HepG2 (cell line): ENCODE measurements at regions not wholly inside any gene's neighbourhood (a gene's known extent, or its start where the extent isn't known, plus 50 kb on each side); places are given as distances from the start of the nearest gene placed in this dataset.

Experiments used
- ATAC-seq: fragments of 200-7000 bp; cut with Tn5 transposase; 3 replicates; pipeline ENCODE4 v1.9.1; 2020; ENCODE audit warnings: mild to moderate bottlenecking, moderate library complexity
- BruUV-seq: library from RNA; stranded (reverse); fragments of 400-500 nt; replicated peaks from 2 replicates; lab custom pipeline; 2021; lab: Mats Ljungman, UMichigan
- CTCF ChIA-PET: fragments of 300-600 bp; formaldehyde crosslinking; extraction: SDS; loops from one replicate; lab custom pipeline; 2021; ENCODE audit warnings: low total read pairs, inconsistent platforms, low intra/inter-chr PET ratio; lab: Yijun Ruan, JAX
- POLR2A ChIA-PET: fragments of 350-600 bp; sonication (Branson Sonifier 250); formaldehyde crosslinking; loops from one replicate; lab custom pipeline; 2020; ENCODE audit warnings: antibody characterized with exemption, inconsistent platforms; lab: Yijun Ruan, JAX
- DNase-seq: peaks from one replicate; pipeline ENCODE4 v3.0.0-alpha.2; 2015; ENCODE audit warnings: low spot score
- FAIRE-seq: peaks from 3 replicates; lab custom pipeline; 2011; peaks lifted over from hg19 to GRCh38; lab: Jason Lieb, UNC
- H2AFZ ChIP-seq: one replicate; pipeline ENCODE4 v1.6.1; 2011; ENCODE audit warnings: low read length, inconsistent platforms
- H3K27ac ChIP-seq: fragments of 300-600 bp; 3 replicates; pipeline ENCODE4 v1.8.0; 2011; ENCODE audit warnings: mixed run types, mild to moderate bottlenecking, mixed read lengths, low read length, inconsistent platforms; ENCODE audit not compliant: insufficient read depth; ENCODE audit errors: extremely low read length
- H3K27me3 ChIP-seq, 2 experiments: fragments of 200-600 bp in 1 of 2; 2 replicates in 1 of 2; 3 replicates in 1 of 2; pipeline versions ENCODE4 v1.6.0 to v1.8.0; 2011; ENCODE audit warnings: low read length in 2 of 2, mild to moderate bottlenecking in 2 of 2, moderate library complexity in 2 of 2, inconsistent platforms in 1 of 2; ENCODE audit not compliant: insufficient read depth in 2 of 2, control insufficient read depth in 1 of 2
- H3K36me3 ChIP-seq, 2 experiments: fragments of 200-600 bp in 1 of 2; replicated peaks in 1 of 2; 2 replicates in 1 of 2; 3 replicates in 1 of 2; pipeline versions ENCODE4 v1.5.1 to v1.8.0; 2011; ENCODE audit warnings: low read length in 2 of 2, inconsistent platforms in 1 of 2; ENCODE audit not compliant: insufficient read depth in 2 of 2, control insufficient read depth in 1 of 2
- H3K4me1 ChIP-seq: 2 replicates; pipeline ENCODE4 v1.5.1; 2012; ENCODE audit warnings: low read length, inconsistent platforms; ENCODE audit not compliant: insufficient read depth
- H3K4me2 ChIP-seq: 2 replicates; pipeline ENCODE4 v1.6.0; 2011; ENCODE audit warnings: low read depth, low read length, inconsistent platforms
- H3K4me3 ChIP-seq, 3 experiments: fragments of 200-600 bp in 1 of 3; sonication (generic), shearing (Covaris generic) in 1 of 3; replicated peaks in 1 of 3; 2 replicates each; pipeline ENCODE4 v1.5.1; 2011 to 2016; ENCODE audit warnings: low read length in 3 of 3, inconsistent platforms in 2 of 3, low read depth in 2 of 3, mild to moderate bottlenecking in 2 of 3, control low read depth in 1 of 3, mixed read lengths in 1 of 3; ENCODE audit not compliant: insufficient read depth in 1 of 3
- H3K79me2 ChIP-seq: one replicate; pipeline ENCODE4 v1.6.1; 2011; ENCODE audit warnings: low read length, inconsistent platforms; ENCODE audit not compliant: insufficient read depth
- H3K9ac ChIP-seq: 2 replicates; pipeline ENCODE4 v1.6.0; 2011; ENCODE audit warnings: mild to moderate bottlenecking, low read depth, low read length, inconsistent platforms; ENCODE audit not compliant: insufficient read depth
- H3K9me3 ChIP-seq: 2 replicates; pipeline ENCODE4 v1.5.1; 2012; ENCODE audit warnings: mild to moderate bottlenecking, low read length
- H4K20me1 ChIP-seq: 2 replicates; pipeline ENCODE4 v1.6.0; 2011; ENCODE audit warnings: inconsistent platforms, mild to moderate bottlenecking, low read length, moderate library complexity; ENCODE audit not compliant: insufficient read depth
- FOXJ3 ChIP-seq: sonication (generic); formaldehyde crosslinking; IDR thresholded peaks from 2 replicates; pipeline ENCODE4 v1.4.0; 2020; ENCODE audit warnings: missing genetic modification reagents, mild to moderate bottlenecking, borderline replicate concordance
- HBP1 ChIP-seq: IDR thresholded peaks from 2 replicates; pipeline ENCODE4 v1.6.1; 2016; ENCODE audit warnings: low read depth, control low read depth
- HNRNPK ChIP-seq: fragments of 200-400 bp; formaldehyde crosslinking; IDR thresholded peaks from 2 replicates; pipeline ENCODE4 v1.6.1; 2018; ENCODE audit warnings: low read length, low read depth, moderate library complexity, mild to moderate bottlenecking; ENCODE audit not compliant: poor library complexity, severe bottlenecking
- JUND ChIP-seq: sonication (generic); formaldehyde crosslinking; IDR thresholded peaks from 2 replicates; pipeline ENCODE4 v1.8.0; 2022; ENCODE audit warnings: mild to moderate bottlenecking, missing genetic modification reagents
- MEF2D ChIP-seq: sonication (generic); formaldehyde crosslinking; IDR thresholded peaks from 2 replicates; pipeline ENCODE4 v1.5.1; 2020; ENCODE audit warnings: mild to moderate bottlenecking, missing genetic modification reagents
- NFIB ChIP-seq: sonication (generic); formaldehyde crosslinking; IDR thresholded peaks from 2 replicates; pipeline ENCODE4 v1.9.0; 2021; ENCODE audit warnings: missing genetic modification reagents, mild to moderate bottlenecking, borderline replicate concordance
- RORA ChIP-seq: sonication (generic); formaldehyde crosslinking; IDR thresholded peaks from 2 replicates; pipeline ENCODE4 v1.5.0; 2020; ENCODE audit warnings: mild to moderate bottlenecking, missing genetic modification reagents, moderate library complexity
- SOX6 ChIP-seq, 2 experiments: fragments of 450-650 bp in 1 of 2; sonication (generic) in 1 of 2; formaldehyde crosslinking in 1 of 2; IDR thresholded peaks; 2 replicates each; pipeline versions ENCODE4 v1.4.0 to v1.6.1; 2017 to 2020; ENCODE audit warnings: antibody characterized with exemption in 1 of 2, mild to moderate bottlenecking in 1 of 2, missing genetic modification reagents in 1 of 2
- TAF15 ChIP-seq: fragments of 200-400 bp; formaldehyde crosslinking; IDR thresholded peaks from one replicate; pipeline ENCODE4 v1.6.1; 2018; ENCODE audit warnings: mild to moderate bottlenecking, low read depth, low read length; ENCODE audit not compliant: poor library complexity, severe bottlenecking
- ZBTB25 ChIP-seq: IDR thresholded peaks from 2 replicates; pipeline ENCODE4 v1.6.1; 2018; ENCODE audit warnings: missing genetic modification reagents
- ZFP41 ChIP-seq: sonication (generic); formaldehyde crosslinking; IDR thresholded peaks from 2 replicates; pipeline ENCODE4 v1.4.0; 2020; ENCODE audit warnings: mild to moderate bottlenecking, missing genetic modification reagents, borderline replicate concordance
- ZNF136 ChIP-seq: sonication (generic); formaldehyde crosslinking; IDR thresholded peaks from 2 replicates; pipeline ENCODE4 v1.8.1; 2022; ENCODE audit warnings: low read depth, mild to moderate bottlenecking, moderate library complexity, missing genetic modification reagents
- ZNF337 ChIP-seq: sonication (generic); formaldehyde crosslinking; IDR thresholded peaks from 2 replicates; pipeline ENCODE4 v1.5.1; 2020; ENCODE audit warnings: missing genetic modification reagents, low read depth, mild to moderate bottlenecking, borderline replicate concordance
- ZNF460 ChIP-seq: sonication (generic); formaldehyde crosslinking; IDR thresholded peaks from 2 replicates; pipeline ENCODE4 v1.5.1; 2020; ENCODE audit warnings: missing genetic modification reagents, mild to moderate bottlenecking, borderline replicate concordance
- ZNF597 ChIP-seq: sonication (generic); formaldehyde crosslinking; IDR thresholded peaks from 2 replicates; pipeline ENCODE4 v1.5.0; 2020; ENCODE audit warnings: missing genetic modification reagents
- ZNF775 ChIP-seq: sonication (generic); formaldehyde crosslinking; IDR thresholded peaks from 2 replicates; pipeline ENCODE4 v1.4.0; 2020; ENCODE audit warnings: missing genetic modification reagents, mild to moderate bottlenecking, moderate library complexity, borderline replicate concordance
- WGBS: methylation state at CpG from one replicate; pipeline ENCODE4 v1.1.6; 2017; ENCODE audit warnings: low lambda C conversion rate; 5-methylcytosine and 5-hydroxymethylcytosine counted together
- in situ Hi-C: cut with HindIII; loops from 2 replicates; pipeline ENCODE4 v1.10.0; 2017; ENCODE audit warnings: low pct_unique_long_range_greater_than_20kb; ENCODE audit not compliant: extremely low pct_ligation_motif_present
- intact Hi-C: fragments of 100-400 bp; cut with micrococcal nuclease; formaldehyde crosslinking; loops from one replicate; pipeline ENCODE4 v1.10.0; 2022; ENCODE audit not compliant: unreplicated experiment
- TF ChIP-seq, protein P1 (sequence below): sonication (generic); formaldehyde crosslinking; IDR thresholded peaks from 2 replicates; pipeline ENCODE4 v1.8.0; 2023; ENCODE audit warnings: mild to moderate bottlenecking, missing genetic modification reagents
- TF ChIP-seq, protein P2 (sequence below): sonication (generic); formaldehyde crosslinking; conservative IDR thresholded peaks from 2 replicates; pipeline ENCODE4 v1.4.0; 2020; ENCODE audit warnings: missing genetic modification reagents

DNA sequence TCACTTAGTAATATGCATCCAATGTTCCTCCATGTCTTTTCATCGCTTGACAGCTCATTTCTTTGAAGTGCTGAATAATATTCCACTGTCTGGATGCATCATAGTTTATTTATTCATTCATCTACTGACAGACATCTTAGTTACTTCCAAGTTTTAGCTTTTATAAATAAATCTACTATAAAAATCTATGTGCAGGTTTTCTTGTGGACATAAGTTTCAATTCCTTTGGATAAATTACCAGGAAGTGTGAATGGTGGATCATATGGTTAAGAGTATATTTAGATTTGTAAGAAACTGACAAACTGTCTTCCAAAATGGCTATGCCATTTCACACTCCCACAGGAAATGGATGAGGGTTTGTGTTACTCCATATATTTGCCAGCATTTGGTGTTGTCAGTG is 1392.9 kb upstream of the PABPC4L start:
- Histone ChIP-seq H4K20me1 (no peaks in the 10 kb centered on the region), H3K4me1 (no peaks in the 10 kb centered on the region), H3K36me3 (no peaks in the 10 kb centered on the region), H3K4me2 (no peak overlapping the region), H3K27ac (no peak overlapping the region), H2AFZ (no peak overlapping the region), H3K79me2 (no peaks in the 10 kb centered on the region), H3K9ac (no peak overlapping the region), H3K9me3 (no peaks in the 10 kb centered on the region), H3K4me3 (no peak overlapping the region), H3K27me3 (no peaks in the 10 kb centered on the region)
- ATAC-seq, result no peak
- in situ Hi-C loops (no loop called here), intact Hi-C loops (no loop called here)
- FAIRE-seq, result no peak
- no peak for DNase-seq
- POLR2A ChIA-PET, result no interaction called here
- CTCF ChIA-PET, result no interaction called here
- BruUV-seq, result no TSS peak
- 0% methylated on average over 1 of the region's 1 CpG for WGBS
- TF ChIP-seq ZFP41 (CRISPR knock-in tag), result no peak
- no peak for TF ChIP-seq NFIB (CRISPR knock-in tag)
- TF ChIP-seq, protein P1, sequence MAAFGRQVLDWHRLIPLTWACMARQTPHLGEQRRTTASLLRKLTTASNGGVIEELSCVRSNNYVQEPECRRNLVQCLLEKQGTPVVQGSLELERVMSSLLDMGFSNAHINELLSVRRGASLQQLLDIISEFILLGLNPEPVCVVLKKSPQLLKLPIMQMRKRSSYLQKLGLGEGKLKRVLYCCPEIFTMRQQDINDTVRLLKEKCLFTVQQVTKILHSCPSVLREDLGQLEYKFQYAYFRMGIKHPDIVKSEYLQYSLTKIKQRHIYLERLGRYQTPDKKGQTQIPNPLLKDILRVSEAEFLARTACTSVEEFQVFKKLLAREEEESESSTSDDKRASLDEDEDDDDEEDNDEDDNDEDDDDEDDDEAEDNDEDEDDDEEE, result no peak
- TF ChIP-seq ZNF597 (CRISPR knock-in tag), result no peak
- TF ChIP-seq ZNF136, result no peak
- TF ChIP-seq FOXJ3 (CRISPR knock-in tag), result no peak
- no peak for TF ChIP-seq HBP1 (CRISPR knock-in tag)
- TF ChIP-seq, protein P2, sequence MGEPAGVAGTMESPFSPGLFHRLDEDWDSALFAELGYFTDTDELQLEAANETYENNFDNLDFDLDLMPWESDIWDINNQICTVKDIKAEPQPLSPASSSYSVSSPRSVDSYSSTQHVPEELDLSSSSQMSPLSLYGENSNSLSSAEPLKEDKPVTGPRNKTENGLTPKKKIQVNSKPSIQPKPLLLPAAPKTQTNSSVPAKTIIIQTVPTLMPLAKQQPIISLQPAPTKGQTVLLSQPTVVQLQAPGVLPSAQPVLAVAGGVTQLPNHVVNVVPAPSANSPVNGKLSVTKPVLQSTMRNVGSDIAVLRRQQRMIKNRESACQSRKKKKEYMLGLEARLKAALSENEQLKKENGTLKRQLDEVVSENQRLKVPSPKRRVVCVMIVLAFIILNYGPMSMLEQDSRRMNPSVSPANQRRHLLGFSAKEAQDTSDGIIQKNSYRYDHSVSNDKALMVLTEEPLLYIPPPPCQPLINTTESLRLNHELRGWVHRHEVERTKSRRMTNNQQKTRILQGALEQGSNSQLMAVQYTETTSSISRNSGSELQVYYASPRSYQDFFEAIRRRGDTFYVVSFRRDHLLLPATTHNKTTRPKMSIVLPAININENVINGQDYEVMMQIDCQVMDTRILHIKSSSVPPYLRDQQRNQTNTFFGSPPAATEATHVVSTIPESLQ, result no peak
- TF ChIP-seq MEF2D (CRISPR knock-in tag), result no peak
- no peak for TF ChIP-seq ZBTB25 (CRISPR knock-in tag)
- TF ChIP-seq ZNF460, result no peak
- TF ChIP-seq TAF15, result no peak
- TF ChIP-seq ZNF775, result no peak
- TF ChIP-seq ZNF337 (CRISPR knock-in tag), result no peak
- TF ChIP-seq HNRNPK, result no peak
- TF ChIP-seq JUND (CRISPR knock-in tag), result no peak
- no peak for TF ChIP-seq RORA (CRISPR knock-in tag)
- TF ChIP-seq SOX6 (IDR thresholded peaks at IDR 0.05), result no peak
- TF ChIP-seq SOX6 (CRISPR knock-in tag; IDR thresholded peaks at IDR 0.05), result no peak
